ENCODE measurements at regions not wholly inside any gene's neighbourhood (a gene's known extent, or its start where the extent isn't known, plus 50 kb on each side); places are given as distances from the start of the nearest gene placed in this dataset.

DNA sequence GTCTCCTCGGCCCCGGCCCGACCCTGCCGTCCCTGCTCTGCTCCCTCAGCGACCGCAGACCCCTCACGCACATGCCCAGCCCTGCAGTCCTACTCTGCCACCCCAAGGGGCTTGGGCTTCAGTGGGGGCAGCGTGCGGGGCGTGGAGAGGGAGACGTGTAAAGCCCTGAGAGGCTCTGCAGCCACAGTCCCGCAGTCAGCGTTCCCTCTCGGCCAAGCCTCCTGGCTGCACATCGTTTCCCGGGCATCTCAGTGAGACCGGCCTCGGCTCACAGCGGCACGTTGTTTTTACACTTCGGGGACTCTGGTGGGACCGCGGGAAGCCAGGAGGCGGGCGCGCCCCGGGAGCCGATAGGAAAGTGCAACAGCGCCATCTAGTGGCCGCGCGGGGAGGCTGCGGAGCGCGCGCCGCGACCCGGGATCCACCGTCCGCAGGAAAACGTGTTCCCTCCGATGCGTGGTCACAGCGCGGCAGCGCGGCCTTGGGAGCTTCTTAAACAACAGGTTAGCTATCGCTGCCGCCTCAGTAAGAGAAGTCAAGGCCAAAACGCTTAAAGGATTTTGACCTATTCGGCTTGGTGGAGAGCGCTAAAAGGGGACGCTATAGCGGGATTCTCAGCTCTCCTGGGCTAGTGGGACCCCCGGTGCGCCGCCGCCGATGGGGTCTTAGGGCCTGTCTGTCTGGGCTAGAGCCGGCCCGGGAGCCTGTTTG, 226.8 kb upstream of the IGF1R start:
- TF ChIP-seq PATZ1 (CRISPR knock-in tag; IDR thresholded peaks at IDR 0.05; ENCODE audit: borderline replicate concordance) (no peak), ZC3H10 (CRISPR knock-in tag; IDR thresholded peaks at IDR 0.05) (no peak), ISL1 (CRISPR knock-in tag; IDR thresholded peaks at IDR 0.05) (no peak), ZFP30 (CRISPR knock-in tag; IDR thresholded peaks at IDR 0.05) (no peak), RARB (CRISPR knock-in tag; IDR thresholded peaks at IDR 0.05) (no peak), GLIS3 (CRISPR knock-in tag; IDR thresholded peaks at IDR 0.05) (no peak), ESRRG (CRISPR knock-in tag; IDR thresholded peaks at IDR 0.05) (no peak), ZFP3 (CRISPR knock-in tag; IDR thresholded peaks at IDR 0.05) (no peak), ARNTL (CRISPR knock-in tag; IDR thresholded peaks at IDR 0.05; ENCODE audit: borderline replicate concordance, low read depth) (no peak), ZNF565 (CRISPR knock-in tag; conservative IDR thresholded peaks at IDR 0.05; ENCODE audit: low read depth) (no peak)
